ENCODE measurements at regions not wholly inside any gene's neighbourhood (a gene's known extent, or its start where the extent isn't known, plus 50 kb on each side); places are given as distances from the start of the nearest gene placed in this dataset.

DNA sequence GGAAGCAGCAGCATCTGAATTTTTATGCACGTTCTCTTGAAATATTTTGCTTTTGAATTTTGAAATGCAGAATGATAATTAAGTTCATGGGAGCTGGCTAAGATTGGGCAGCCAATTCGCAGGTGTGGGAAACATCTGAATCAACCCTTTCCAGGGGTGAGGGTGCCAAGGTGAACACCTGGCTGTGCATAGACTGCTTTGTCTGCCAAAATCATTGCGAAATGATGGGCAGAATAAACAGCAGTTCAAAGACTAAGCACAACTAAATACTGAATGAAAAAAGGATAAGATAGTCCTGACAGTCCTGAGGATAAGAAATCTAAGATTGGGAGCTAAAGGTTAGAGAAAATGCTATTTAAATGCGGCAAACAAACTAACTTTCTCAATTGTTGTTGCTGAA is 813.3 kb upstream of the RAG2 start (continued):
- no peak for TF ChIP-seq EZH2 (IDR thresholded peaks at IDR 0.05; ENCODE audit: borderline replicate concordance, control insufficient read depth, low read depth, low read length)
- no peak for TF ChIP-seq NR2F1 (conservative IDR thresholded peaks at IDR 0.05)
- no peak for TF ChIP-seq TAF1 (IDR thresholded peaks at IDR 0.05; ENCODE audit: borderline replicate concordance, low read depth, low read length)
- TF ChIP-seq, protein P1, sequence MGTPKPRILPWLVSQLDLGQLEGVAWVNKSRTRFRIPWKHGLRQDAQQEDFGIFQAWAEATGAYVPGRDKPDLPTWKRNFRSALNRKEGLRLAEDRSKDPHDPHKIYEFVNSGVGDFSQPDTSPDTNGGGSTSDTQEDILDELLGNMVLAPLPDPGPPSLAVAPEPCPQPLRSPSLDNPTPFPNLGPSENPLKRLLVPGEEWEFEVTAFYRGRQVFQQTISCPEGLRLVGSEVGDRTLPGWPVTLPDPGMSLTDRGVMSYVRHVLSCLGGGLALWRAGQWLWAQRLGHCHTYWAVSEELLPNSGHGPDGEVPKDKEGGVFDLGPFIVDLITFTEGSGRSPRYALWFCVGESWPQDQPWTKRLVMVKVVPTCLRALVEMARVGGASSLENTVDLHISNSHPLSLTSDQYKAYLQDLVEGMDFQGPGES (IDR thresholded peaks at IDR 0.05), result no peak
- TF ChIP-seq PAX5 (IDR thresholded peaks at IDR 0.05; ENCODE audit: borderline replicate concordance, low read depth, low read length), result no peak
- no peak for TF ChIP-seq KDM1A (IDR thresholded peaks at IDR 0.05; ENCODE audit: borderline replicate concordance)
- TF ChIP-seq ELK1 (IDR thresholded peaks at IDR 0.05; ENCODE audit: low read depth, low read length), result no peak

DNA sequence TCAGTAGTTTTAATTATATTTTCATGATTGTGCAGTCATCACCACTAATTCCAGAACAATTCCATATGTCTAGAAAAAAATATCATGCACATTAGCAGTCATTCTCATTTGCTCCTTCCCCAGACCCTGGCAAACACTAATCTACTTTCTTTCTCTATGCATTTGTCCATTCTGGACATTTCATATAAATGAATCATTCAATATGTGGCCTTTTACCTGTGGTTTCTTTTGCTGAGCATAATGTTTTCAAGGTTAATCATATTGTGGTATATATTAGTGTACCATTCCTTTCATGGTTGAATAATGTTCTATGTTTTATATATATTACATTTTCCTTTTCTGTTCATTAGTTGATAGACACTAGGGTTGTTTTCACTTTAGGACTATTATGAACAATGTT is 811.1 kb upstream of the RAG2 start:
- H3K9me3 ChIP-seq (replicated peaks; ENCODE audit: control insufficient read depth, insufficient read depth, low read length), result no peaks in the 10 kb centered on the region
- in situ Hi-C loops (cut with MboI), result no loop called here
- H3K79me2 ChIP-seq (ENCODE audit: control insufficient read depth, insufficient read depth, low read length), result no peaks in the 10 kb centered on the region
- no peaks in the 10 kb centered on the region for H3K27me3 ChIP-seq (replicated peaks in 1 of 2; ENCODE audit: control insufficient read depth in 2 of 2, insufficient read depth in 2 of 2, low read length in 1 of 2)
- H4K20me1 ChIP-seq (ENCODE audit: control insufficient read depth, insufficient read depth), result no peaks in the 10 kb centered on the region
- H3K4me3 ChIP-seq, result no peak overlapping the region
- no peak overlapping the region for H2AFZ ChIP-seq (ENCODE audit: control insufficient read depth, low read depth, low read length)
- POLR2A ChIA-PET, result no interaction called here
- DNase-seq (ENCODE audit: low read depth, low spot score) (no peak), FAIRE-seq (no peak), ATAC-seq (no peak)
- SMC1A ChIA-PET (ENCODE audit: uncharacterized antibody, unreplicated experiment), result no interaction called here
- RAD21 ChIA-PET (ENCODE audit: unreplicated experiment), result no interaction called here
- H3K36me3 ChIP-seq (ENCODE audit: control insufficient read depth in 2 of 2, insufficient read depth in 2 of 2, low read length in 1 of 2), result no peaks in the 10 kb centered on the region
- no peak overlapping the region for H3K4me2 ChIP-seq (ENCODE audit: control insufficient read depth, insufficient read depth)
- no TSS peak for BruUV-seq (replicated peaks)
- intact Hi-C loops (cut with micrococcal nuclease; ENCODE audit: unreplicated experiment), result no loop called here
- no peaks in the 10 kb centered on the region for H3K4me1 ChIP-seq (ENCODE audit: control insufficient read depth, insufficient read depth, low read length)
- no peak overlapping the region for H3K27ac ChIP-seq (ENCODE audit: control insufficient read depth, insufficient read depth)
- no peak overlapping the region for H3K9ac ChIP-seq (ENCODE audit: control insufficient read depth, insufficient read depth, low read length)
- no peak for TF ChIP-seq ETV6 (conservative IDR thresholded peaks at IDR 0.05 in 1 of 2, IDR thresholded peaks at IDR 0.05 in 1 of 2; ENCODE audit: borderline replicate concordance in 1 of 2, low read depth in 1 of 2)
- TF ChIP-seq, protein P2, sequence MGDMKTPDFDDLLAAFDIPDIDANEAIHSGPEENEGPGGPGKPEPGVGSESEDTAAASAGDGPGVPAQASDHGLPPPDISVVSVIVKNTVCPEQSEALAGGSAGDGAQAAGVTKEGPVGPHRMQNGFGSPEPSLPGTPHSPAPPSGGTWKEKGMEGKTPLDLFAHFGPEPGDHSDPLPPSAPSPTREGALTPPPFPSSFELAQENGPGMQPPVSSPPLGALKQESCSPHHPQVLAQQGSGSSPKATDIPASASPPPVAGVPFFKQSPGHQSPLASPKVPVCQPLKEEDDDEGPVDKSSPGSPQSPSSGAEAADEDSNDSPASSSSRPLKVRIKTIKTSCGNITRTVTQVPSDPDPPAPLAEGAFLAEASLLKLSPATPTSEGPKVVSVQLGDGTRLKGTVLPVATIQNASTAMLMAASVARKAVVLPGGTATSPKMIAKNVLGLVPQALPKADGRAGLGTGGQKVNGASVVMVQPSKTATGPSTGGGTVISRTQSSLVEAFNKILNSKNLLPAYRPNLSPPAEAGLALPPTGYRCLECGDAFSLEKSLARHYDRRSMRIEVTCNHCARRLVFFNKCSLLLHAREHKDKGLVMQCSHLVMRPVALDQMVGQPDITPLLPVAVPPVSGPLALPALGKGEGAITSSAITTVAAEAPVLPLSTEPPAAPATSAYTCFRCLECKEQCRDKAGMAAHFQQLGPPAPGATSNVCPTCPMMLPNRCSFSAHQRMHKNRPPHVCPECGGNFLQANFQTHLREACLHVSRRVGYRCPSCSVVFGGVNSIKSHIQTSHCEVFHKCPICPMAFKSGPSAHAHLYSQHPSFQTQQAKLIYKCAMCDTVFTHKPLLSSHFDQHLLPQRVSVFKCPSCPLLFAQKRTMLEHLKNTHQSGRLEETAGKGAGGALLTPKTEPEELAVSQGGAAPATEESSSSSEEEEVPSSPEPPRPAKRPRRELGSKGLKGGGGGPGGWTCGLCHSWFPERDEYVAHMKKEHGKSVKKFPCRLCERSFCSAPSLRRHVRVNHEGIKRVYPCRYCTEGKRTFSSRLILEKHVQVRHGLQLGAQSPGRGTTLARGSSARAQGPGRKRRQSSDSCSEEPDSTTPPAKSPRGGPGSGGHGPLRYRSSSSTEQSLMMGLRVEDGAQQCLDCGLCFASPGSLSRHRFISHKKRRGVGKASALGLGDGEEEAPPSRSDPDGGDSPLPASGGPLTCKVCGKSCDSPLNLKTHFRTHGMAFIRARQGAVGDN (IDR thresholded peaks at IDR 0.05), result no peak
- CTCF ChIA-PET, result no interaction called here

Measured in GM12878 (cell line).